GM18526 (cell line): ENCODE measurements at regions not wholly inside any gene's neighbourhood (a gene's known extent, or its start where the extent isn't known, plus 50 kb on each side); places are given as distances from the start of the nearest gene placed in this dataset.

Source experiments
- POLR2A ChIP-seq: IDR thresholded peaks from 3 replicates; pipeline ENCODE4 v1.6.1; 2011; ENCODE audit not compliant: insufficient read length; ENCODE audit errors: extremely low read depth

DNA sequence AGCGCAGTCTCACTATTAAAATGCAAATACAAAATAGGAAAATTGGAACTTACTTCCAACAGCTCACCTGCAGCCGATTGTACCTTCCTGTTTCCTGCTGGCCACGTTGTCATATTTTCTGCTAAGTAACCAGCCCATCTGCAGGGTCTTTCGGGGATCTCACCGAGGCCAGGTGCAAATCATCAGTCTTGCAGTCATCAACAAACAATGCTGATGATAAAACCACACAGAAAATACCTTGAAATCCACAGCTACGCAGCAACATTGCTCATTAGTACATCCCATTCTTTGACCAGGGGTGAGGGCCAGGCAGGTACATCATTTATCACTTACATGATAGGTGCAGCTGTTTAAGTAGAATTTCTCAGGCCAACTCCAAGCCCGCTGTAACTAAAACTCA is 406.9 kb downstream of the TMEM121 start:
- TF ChIP-seq POLR2A: no peak

- no peak for TF ChIP-seq POLR2A
Measured at GRCh38 chr14:105935384-105935783, 409.0 kb downstream of the TMEM121 start.

DNA sequence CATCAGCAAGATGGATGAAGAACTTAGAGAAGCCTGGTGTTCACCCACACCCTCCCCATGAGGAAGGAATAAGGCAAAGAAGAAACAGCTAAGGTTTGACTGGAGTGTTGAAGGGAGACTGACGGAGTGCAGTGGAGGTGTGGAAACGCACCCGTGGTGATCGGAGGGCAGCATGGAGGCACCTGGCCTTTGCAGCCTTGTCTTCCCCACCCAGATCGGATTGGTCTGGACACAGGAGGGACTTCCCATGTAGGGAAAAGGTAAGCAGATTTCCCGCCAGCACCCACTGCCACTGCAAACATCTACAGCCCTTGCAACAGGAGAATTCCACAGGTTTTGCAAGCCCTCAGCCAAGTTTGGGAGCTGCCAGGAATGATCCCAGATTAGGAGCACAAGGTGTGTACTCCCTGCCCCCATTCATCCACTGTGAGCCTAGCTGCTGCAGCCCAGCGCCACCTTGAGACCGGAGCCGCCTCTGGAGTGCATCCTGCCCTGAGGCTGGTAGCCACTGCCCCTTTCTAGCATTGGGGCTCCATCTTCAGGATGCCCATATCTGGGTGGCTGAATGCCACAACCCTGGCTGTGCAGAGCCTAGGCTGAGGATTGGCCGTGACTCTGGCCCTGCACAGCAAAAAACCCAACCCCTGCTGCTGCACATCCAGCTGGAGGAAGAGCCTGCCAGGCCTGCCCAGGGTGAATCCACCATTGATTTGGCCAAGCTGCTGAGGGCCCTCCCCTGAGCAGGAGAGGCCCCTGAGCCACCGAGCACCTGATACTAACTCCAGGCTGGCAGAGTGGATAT is 411.1 kb downstream of the TMEM121 start:
- TF ChIP-seq POLR2A: no peak

DNA sequence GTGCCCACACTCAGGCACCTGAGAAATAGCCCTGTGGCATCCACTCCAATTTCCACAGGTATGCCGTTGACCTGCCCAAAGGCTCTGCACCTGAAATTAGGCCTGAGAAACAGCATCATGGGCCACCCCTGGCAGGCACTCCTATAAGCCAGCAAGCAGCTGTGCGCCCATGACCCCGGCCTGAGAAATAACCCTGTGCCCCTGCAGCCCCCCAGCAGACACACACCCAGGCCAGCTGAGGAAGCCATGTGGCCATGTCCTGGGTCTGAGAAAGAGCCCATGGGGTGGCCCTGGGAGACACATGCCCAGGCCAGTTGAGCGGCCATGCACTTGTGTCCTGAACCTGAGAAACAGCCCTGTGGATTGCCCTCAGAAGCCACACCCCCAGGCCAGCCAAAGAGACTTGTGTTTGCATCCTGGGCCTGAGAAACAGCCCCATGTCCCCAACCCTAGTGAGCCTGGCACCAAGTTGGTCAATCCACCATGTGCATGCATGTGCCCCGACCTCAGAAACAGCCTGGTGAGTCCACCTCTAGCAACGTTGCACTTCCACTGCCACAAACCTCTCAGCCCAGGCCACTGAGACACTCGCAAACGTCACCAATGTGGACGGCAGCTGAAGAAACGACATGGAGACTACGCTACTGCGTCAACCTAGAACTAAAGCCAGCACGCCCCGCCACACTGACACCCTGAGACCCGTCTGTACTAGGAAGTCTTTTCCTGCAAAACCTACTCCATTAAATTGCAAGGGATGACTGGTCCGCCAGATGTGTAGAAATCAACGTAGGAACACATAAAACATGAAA is 411.9 kb downstream of the TMEM121 start:
- no peak for TF ChIP-seq POLR2A

DNA sequence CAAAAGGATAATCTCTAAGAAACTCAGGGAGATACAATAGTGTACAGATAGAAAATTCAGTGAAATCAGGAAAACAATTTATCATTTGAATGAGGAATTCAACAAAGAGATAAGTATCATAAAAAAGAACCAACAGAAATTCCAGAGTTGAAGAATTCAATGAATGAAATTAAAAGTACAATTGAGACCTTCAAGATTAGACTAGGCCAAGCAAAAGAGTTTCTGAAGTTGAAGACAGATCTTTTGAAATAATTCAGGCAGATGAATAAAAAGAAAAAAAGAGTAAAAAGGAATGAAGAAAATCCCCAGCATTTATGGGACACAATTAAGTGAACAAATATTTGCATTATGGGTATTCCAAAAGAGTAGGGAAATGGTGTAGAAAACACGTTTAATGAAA is 412.6 kb downstream of the TMEM121 start:
- TF ChIP-seq POLR2A: no peak

- TF ChIP-seq POLR2A: no peak
Measured at GRCh38 chr14:105939810-105940508, 413.6 kb downstream of the TMEM121 start.

GRCh38 chr14:105940534-105941225 is 414.3 kb downstream of the TMEM121 start:
- TF ChIP-seq POLR2A: no peak

DNA sequence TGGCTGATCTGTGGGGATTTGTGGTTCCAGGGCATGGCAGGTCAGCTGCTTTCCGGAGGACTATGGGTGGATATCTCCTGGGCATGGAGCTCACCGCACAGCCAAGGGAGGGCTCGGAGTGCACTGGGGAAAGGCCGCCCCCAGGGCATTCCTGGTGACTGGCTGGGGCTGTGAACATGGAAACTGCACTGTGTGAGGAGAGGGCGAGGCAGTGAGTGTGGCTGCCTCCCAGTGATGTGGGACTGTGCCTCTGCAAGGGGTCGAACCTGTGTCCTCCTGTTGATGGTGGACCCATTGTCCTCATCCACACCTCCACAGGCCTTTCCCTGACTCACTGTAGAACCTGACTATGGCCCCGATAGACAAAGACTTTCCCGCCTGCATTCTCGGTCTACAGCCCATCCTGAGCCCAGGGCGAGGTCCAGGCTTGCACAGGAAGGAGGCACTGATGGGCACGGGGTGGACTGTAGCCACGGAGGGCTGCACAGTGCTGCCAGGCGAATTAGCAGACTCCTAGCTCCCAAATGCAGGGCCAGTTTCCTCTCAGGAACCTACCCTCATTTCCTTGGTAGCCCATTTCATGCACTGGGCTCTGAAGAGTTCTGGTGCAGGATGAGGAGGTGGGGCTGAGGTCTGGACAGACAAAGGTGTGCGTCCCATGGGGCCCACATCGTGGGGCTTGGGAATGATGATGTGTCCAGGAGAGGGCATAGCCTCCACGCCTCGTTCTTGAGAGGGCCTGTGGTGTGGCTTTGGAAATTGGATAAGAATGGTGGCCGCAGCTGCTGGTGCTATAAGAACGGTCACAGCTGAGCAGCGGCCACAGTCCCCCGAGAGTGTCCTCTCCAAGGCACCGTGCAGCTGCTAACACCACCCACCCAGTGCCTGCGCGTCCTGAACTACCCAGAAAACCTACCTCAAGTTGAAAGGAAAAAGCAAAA is 415.1 kb downstream of the TMEM121 start:
- TF ChIP-seq POLR2A: no peak

DNA sequence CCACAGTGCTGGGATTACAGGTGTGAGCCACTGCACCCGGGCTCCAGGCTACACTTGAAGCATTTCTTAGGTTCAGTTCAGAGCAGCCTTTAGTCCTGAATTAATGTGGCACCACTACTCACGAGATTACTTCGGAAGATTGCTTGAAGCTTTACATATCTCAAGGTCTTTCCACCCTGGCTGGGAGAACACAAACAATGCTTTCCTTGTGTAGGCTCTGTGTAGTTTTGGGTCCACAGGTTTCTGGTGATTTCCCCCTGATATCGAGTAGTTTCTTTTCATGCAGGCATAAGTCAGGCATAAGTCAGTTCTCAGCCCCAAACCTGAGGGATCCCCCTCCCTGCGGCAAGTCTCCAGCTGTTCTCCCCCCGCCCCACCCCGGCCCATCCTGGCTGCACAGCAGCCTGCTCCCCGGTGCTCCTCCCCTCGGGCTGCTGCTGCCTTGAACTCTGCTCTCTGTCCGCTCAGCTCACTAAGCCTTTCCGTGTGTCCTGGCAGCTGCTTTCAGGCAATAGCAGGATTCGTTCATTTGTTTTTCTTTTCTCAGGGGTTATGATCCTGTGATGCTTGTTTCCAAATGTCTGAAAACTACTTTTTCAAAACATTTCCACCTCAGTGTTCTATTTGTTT is 417.7 kb downstream of the TMEM121 start:
- TF ChIP-seq POLR2A: no peak

DNA sequence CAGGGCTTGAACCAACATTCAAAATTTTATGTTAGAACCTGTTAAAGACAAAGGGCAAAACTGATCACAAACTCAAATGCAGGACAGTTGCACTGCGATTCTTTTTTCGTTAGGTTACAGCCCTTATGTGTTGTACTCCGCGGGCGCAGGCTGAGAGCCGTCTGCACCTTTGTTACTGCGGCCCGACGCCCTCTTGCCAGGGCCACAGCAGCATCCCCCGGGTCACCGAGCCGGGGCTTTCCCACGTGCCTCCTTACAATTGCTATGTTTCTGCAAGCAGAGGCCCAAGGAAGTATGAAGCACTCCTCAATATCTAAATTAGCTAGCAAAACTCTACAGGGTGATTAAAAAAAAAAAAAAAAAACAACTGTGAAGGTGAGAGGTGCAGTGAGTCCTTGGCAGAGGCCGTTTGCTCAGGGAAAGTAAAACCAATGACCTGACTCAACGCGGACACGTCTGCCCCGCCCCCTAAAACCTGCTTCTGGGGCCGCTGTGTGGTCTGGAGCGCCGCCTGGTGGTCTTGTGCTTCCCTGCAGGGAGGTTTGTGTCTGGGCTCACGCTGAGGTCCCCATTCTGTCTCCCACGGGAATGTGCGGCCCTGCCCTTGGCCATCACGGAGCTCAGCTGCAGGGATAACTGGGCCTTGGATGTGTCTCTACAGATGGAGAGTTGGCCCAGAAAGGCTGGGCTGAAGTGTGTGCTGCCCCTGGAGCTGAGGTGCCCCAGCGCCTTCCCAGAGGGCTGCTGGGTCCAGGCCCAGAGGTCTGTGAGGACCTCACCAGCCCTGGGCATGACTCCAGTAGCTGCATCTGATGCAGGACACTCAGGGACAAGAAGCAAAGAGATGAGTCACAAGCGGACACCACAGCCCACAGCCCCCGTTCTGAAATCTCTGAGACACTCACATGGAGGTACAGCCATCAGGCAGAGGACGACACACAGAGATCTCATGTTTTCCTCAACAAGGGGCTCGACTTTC is 418.5 kb downstream of the TMEM121 start:
- TF ChIP-seq POLR2A: no peak

DNA sequence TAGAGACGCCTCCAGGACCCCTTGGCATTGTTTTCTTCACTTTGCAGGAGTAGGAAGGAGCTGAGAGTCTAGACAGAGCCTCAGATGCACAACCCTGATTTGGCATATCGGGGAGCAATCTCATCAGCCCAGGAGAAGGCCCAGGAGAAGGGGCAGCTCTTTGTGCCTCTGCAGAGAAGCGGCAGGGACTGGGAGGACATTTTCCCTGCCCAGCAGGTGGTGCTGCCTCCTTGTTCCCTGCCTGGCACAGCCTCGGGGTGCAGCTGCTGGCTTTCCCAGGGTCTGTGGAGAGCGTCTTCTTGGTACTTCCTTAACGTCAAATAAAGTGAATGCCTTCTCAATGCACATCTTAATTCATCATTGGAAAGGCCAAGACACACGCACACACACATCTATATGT is 419.5 kb downstream of the TMEM121 start:
- no peak for TF ChIP-seq POLR2A

DNA sequence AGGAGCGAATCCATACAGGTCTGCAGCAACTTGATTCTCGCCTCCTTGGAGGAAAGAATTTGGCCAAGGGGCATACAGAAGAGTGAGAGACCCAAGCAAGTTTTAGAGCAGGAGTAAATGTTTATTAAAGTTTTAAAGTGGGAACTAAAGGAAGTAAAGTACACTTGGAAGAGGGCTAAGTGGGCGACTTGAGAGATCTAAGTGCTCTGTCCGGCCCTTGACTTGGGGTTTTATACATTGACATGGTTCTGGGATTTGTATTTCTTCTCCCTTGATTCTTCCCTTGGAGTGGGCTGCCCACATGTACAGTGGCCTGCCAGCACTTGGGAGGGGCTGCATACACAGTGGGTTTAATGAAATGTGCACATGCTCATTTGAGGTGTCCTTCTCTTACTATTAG is 421.2 kb downstream of the TMEM121 start:
- TF ChIP-seq POLR2A: no peak

GRCh38 chr14:105951399-105951798 is 425.0 kb downstream of the TMEM121 start:
- no peak for TF ChIP-seq POLR2A
